ENCODE measurements at regions not wholly inside any gene's neighbourhood (a gene's known extent, or its start where the extent isn't known, plus 50 kb on each side); places are given as distances from the start of the nearest gene placed in this dataset.

DNA sequence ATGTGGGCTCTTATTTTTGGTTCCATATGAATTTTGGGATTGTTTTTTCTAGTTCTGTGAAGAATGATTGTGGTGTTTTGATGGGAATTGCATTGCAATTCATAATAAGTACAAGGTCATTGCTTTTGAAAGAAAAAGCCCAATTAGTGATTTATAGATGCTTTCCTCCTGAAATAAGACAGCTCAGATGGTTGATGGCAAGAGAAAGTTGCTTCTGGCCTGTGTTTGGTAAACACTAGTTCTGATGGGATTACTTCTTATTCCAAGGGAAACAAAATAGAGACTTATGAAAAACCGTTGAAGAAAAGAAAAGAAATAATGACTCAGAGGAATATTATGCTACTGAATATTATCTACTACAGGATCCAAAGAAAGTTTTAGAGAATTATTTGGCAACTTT lies 144.9 kb downstream of the SPANXA1 start:
- TF ChIP-seq FOXM1 (IDR thresholded peaks at IDR 0.05; ENCODE audit: borderline replicate concordance, low read depth) (no peak), NFIC (IDR thresholded peaks at IDR 0.05) (no peak), TCF12 (IDR thresholded peaks at IDR 0.05; ENCODE audit: low read depth) (no peak), RAD21 (IDR thresholded peaks at IDR 0.05; ENCODE audit: low read depth) (no peak), TEAD4 (IDR thresholded peaks at IDR 0.05) (no peak), MAX (IDR thresholded peaks at IDR 0.05) (no peak), ZBTB7A (IDR thresholded peaks at IDR 0.05; ENCODE audit: low read depth) (no peak), CREB1 (IDR thresholded peaks at IDR 0.05; ENCODE audit: low read depth) (no peak), CEBPB (IDR thresholded peaks at IDR 0.05) (no peak), EGR1 (IDR thresholded peaks at IDR 0.05) (no peak)
- TF ChIP-seq, protein P1, sequence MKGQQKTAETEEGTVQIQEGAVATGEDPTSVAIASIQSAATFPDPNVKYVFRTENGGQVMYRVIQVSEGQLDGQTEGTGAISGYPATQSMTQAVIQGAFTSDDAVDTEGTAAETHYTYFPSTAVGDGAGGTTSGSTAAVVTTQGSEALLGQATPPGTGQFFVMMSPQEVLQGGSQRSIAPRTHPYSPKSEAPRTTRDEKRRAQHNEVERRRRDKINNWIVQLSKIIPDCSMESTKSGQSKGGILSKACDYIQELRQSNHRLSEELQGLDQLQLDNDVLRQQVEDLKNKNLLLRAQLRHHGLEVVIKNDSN (IDR thresholded peaks at IDR 0.05), result no peak

DNA sequence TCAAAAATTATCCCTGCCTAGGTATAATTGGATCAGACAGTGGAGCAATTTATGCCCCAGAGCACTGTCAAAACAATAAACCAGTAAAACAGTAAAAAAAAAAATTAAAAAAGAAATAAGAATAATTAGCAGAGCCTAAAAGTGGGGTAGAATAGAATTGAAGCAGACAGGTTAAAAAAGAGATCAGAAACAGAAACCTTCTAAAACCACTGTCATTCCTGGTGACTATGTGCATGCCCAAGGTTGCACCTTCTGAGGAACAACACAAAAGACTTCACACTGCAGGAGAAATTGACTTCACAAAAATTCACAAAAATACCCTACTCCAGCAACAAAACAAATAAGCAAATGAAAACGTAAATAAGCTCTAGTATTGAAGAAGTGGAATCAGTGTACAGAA lies 168.6 kb downstream of the SPANXA1 start:
- TF ChIP-seq REST (IDR thresholded peaks at IDR 0.05; ENCODE audit: low read depth) (no peak), TAF1 (IDR thresholded peaks at IDR 0.05; ENCODE audit: low read depth) (no peak), CREB1 (IDR thresholded peaks at IDR 0.05; ENCODE audit: low read depth) (no peak)

- TF ChIP-seq CREB1 (IDR thresholded peaks at IDR 0.05; ENCODE audit: low read depth) (no peak), YY1 (IDR thresholded peaks at IDR 0.05; ENCODE audit: low read depth) (no peak), NFIC (IDR thresholded peaks at IDR 0.05) (no peak), TEAD4 (IDR thresholded peaks at IDR 0.05) (no peak), MAX (IDR thresholded peaks at IDR 0.05) (no peak), CEBPB (IDR thresholded peaks at IDR 0.05) (no peak), FOXM1 (IDR thresholded peaks at IDR 0.05; ENCODE audit: borderline replicate concordance, low read depth) (no peak), TAF1 (IDR thresholded peaks at IDR 0.05; ENCODE audit: low read depth) (no peak), EP300 (IDR thresholded peaks at IDR 0.05; ENCODE audit: borderline replicate concordance) (no peak), REST (IDR thresholded peaks at IDR 0.05; ENCODE audit: low read depth) (no peak), RAD21 (IDR thresholded peaks at IDR 0.05; ENCODE audit: low read depth) (no peak), TCF12 (IDR thresholded peaks at IDR 0.05; ENCODE audit: low read depth) (no peak), ZBTB7A (IDR thresholded peaks at IDR 0.05; ENCODE audit: low read depth) (no peak), EGR1 (IDR thresholded peaks at IDR 0.05) (no peak)
- TF ChIP-seq, protein P1 (IDR thresholded peaks at IDR 0.05), result no peak
These were observed 163.7 kb upstream of the SPANXC start for GRCh38 chrX:141405853-141406492.

DNA sequence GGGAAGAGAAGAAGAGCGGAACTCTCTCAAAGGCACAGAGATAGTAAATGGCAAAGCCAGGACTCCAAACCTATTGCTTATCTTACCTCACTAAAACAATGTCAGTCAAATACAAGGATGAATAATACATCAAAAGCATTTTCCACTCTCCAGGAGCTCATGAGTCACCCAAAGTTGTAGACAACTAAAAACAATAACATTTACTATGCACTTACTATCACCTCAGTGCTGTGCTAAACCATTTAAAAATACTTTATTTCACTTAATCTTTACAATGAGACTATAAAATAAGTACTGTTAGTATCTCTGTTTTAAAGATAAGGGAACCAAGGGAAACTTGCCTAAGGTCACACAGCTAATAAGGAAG lies 163.2 kb upstream of the SPANXC start:
- TF ChIP-seq TAF1 (IDR thresholded peaks at IDR 0.05; ENCODE audit: low read depth) (no peak), MAX (IDR thresholded peaks at IDR 0.05) (no peak), RAD21 (IDR thresholded peaks at IDR 0.05; ENCODE audit: low read depth) (no peak), FOXM1 (IDR thresholded peaks at IDR 0.05; ENCODE audit: borderline replicate concordance, low read depth) (no peak), TEAD4 (IDR thresholded peaks at IDR 0.05) (no peak), CREB1 (IDR thresholded peaks at IDR 0.05; ENCODE audit: low read depth) (no peak), YY1 (IDR thresholded peaks at IDR 0.05; ENCODE audit: low read depth) (no peak), EGR1 (IDR thresholded peaks at IDR 0.05) (no peak), NFIC (IDR thresholded peaks at IDR 0.05) (no peak), REST (IDR thresholded peaks at IDR 0.05; ENCODE audit: low read depth) (no peak)
- TF ChIP-seq, protein P1 (IDR thresholded peaks at IDR 0.05), result no peak
